ENCODE measurements at regions not wholly inside any gene's neighbourhood (a gene's known extent, or its start where the extent isn't known, plus 50 kb on each side); places are given as distances from the start of the nearest gene placed in this dataset.

GRCh38 chr2:48032765-48033164, 126.5 kb upstream of the FBXO11 start:
- TF ChIP-seq BACH2 (CRISPR knock-in tag; IDR thresholded peaks at IDR 0.05; ENCODE audit: borderline replicate concordance) (no peak), ARNTL (CRISPR knock-in tag; IDR thresholded peaks at IDR 0.05; ENCODE audit: borderline replicate concordance, low read depth) (no peak), PPARA (CRISPR knock-in tag; IDR thresholded peaks at IDR 0.05; ENCODE audit: borderline replicate concordance) (no peak), TOX (CRISPR knock-in tag; IDR thresholded peaks at IDR 0.05; ENCODE audit: borderline replicate concordance) (no peak), TSHZ2 (CRISPR knock-in tag; IDR thresholded peaks at IDR 0.05) (no peak)
- TF ChIP-seq, protein P1, sequence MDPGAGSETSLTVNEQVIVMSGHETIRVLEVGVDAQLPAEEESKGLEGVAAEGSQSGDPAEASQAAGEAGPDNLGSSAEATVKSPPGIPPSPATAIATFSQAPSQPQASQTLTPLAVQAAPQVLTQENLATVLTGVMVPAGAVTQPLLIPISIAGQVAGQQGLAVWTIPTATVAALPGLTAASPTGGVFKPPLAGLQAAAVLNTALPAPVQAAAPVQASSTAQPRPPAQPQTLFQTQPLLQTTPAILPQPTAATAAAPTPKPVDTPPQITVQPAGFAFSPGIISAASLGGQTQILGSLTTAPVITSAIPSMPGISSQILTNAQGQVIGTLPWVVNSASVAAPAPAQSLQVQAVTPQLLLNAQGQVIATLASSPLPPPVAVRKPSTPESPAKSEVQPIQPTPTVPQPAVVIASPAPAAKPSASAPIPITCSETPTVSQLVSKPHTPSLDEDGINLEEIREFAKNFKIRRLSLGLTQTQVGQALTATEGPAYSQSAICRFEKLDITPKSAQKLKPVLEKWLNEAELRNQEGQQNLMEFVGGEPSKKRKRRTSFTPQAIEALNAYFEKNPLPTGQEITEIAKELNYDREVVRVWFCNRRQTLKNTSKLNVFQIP (CRISPR knock-in tag; IDR thresholded peaks at IDR 0.05; ENCODE audit: borderline replicate concordance, low read depth): no peak
